Middle frontal gyrus (tissue), 1 donor: ENCODE measurements at regions not wholly inside any gene's neighbourhood (a gene's known extent, or its start where the extent isn't known, plus 50 kb on each side); places are given as distances from the start of the nearest gene placed in this dataset.
"Not testable (repeated sequence)": the region's sequence is repeated elsewhere in the genome, so short reads cannot be mapped to it uniquely, and the experiment has no call there.

ENCODE experiments used
- DNase-seq: peaks from one replicate; pipeline ENCODE4 v3.0.0-alpha.2; 2015; ENCODE audit warnings: low spot score; ENCODE audit errors: extremely low spot score

DNA sequence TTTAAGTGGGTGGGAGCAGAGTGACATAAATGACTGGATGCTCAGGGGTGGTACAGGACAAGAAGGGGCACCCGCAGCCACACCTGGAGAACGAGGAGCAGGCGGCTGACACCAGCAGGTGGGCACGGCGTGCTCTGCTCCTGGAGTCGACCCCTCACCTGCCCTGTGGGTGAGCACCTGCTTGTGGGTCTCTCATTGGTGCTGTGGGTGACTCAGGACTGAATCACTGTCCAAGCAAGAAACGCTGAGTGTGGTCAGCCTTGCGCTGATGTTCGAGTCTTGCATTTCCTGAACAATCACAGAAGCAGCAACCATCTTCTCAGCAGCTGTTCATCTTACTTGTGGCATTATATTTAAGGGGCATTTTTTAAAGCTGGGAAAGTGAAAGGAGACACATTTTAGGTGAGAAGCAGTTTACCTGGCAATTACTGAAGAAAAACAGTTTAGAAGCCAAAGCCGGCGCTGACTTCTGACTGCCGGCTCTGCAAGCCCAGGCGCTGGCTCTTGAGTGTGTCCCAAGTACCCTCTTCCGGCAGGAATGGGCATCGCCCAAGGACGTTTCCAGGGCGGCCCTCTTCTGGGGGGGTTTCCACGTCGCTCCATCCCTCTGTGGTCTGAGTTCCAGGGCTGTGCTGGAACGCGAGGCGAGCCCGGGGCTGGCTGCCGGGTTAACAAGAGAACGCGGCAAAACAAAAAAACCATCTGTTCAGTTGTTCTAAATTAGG lies 145.2 kb upstream of the PFKP start:
- DNase-seq, result no peak

DNA sequence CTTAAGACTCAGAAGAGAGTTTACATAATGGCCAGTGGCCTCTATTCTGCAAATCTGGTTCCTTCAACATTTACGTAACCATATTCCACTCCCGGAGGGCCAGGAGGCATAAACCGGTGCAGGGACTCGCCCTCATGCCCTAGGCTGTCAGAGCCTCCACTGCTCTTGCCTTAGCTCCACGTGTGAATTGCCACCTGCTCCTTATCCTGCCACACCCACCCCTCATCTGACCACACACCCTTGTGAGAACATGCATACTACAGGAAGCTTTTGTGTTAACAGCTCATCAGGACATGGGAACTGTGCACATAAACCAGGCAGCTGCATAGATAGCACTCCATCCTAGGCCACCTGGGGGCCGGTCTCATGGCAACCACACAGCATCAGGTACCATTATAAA lies 146.7 kb upstream of the PFKP start:
- DNase-seq, result no peak

DNA sequence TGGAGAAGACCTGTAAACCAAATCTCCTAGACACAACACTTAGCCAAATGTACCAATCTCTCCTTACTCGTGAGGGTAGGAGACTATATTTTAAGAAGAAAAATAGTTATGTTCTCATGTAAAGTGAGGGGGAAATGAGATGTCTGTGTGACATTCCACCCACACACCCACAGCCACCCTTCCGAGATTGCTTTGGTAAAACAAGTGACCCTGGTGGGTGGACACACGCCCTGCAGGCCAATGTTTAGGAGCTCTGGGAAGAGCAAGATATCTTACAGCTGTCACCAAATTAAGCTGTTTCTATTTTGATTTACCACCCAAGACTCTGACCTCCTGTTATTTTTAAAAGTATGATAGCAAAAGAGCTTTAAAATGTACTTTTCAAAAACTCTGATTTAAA lies 147.2 kb upstream of the PFKP start:
- DNase-seq, result no peak

DNA sequence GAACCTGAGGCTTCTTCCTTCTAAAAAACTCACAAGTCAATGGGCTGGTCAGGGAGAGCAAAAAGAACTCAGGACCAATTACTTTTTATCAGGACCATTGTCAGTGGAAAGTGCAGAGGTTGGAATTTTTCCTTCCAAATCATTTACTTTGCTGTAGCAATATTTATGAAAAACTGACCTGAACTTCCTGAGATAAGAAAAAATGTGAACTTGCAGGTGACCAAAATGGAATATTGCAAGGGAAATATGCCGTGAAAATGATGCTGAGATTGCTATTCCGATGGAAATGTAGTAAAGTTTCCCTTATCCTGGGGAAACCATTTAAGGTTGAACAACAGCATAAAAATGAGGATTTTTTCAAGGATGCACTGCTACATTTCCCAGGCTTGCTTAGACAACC lies 148.3 kb upstream of the PFKP start:
- DNase-seq, result no peak

DNA sequence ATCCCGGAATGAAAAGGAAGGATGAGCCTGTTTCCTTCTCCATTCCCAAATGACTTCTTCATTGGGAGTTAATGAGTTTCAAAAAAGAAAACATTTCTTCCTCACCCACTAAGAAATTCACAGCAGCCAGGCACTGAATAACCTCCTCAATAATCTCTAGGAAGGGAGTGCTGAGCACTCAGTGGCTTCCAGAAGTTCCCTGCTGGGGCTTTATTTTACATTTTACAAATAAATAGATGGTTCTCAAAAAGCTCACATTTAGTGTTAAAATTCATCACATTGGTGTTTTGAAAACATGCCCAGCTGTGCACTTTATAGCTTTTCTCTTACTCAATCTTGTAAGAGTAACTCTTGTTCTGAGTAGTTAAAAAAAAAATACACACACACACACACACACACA lies 148.9 kb upstream of the PFKP start:
- DNase-seq, result no peak

DNA sequence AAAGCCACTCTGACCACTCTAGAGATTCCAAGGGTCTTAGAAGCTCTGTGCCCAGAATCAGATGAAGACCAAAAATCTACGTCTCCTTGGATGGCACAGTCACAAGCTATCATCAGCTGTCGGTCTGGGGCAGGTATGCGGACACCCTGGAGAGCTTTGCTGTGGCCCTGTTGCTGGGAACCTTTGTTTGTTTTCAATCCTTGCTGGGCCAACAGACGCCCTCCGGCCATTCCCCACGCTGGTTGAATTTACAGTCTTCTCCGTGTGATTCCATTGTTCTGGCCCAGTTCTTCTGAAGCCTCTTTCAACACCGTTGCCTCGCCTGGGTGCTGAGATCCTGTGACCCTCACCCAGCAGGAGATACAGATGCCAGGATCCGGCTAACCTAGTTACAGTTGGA lies 149.4 kb upstream of the PFKP start:
- no peak for DNase-seq

DNA sequence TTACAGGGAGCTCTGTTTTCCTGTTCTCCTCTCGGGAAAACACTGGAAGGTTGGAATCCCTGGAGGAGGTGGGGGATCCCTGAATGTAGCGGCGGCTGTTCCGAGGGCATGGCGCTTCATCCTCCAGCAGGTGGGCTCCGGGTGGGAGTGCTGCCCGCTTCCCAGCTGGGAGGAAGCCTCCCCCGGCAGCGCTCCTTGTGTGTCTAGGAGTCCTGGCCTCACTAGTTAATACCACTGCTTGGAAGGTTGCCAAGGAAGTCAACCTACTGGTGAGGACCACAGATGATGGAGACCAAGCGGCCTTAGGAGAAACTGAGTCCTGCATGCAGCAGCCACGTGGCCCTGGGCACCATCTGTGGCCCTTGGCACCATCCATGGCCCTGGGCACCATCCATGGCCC lies 151.9 kb upstream of the PFKP start:
- no peak for DNase-seq

DNA sequence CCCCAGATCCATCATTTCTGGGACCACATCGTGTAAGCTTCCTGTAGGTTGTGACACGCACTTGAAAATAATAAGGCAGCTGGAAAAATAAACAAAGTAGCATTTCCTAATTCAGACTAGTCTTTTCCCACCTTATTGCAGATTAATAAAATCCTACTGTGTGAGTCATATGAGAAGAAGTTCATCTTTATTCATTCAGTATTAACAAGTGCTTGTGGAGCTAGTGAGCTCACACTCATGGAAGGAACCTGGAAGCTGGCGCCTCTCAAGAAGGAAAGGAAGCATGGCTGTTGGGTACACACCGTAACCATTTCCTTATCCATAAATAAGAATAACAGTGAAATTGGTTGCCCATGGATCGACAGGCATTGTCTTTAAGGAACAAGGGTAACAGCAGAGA lies 152.6 kb upstream of the PFKP start:
- DNase-seq, result no peak

DNA sequence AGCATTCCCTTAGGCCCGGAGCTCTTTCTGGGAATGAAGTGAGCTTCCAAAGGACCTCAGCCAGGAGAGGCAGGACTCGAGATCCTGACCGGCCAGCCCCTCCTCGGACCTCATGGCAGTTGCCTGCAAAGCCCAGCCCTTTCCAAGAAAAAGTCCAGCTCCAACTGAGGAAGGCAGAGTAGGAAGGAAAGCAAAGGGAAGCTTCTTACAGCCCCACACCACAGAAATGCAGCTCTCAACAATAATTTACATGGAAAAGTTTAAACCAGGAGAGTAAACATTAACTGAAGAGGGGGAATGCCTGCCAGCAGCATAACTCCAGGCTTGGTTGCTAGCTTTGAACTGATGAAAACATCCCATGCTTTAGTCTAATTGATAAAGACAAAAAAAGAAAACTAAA lies 153.9 kb upstream of the PFKP start:
- DNase-seq, result no peak

DNA sequence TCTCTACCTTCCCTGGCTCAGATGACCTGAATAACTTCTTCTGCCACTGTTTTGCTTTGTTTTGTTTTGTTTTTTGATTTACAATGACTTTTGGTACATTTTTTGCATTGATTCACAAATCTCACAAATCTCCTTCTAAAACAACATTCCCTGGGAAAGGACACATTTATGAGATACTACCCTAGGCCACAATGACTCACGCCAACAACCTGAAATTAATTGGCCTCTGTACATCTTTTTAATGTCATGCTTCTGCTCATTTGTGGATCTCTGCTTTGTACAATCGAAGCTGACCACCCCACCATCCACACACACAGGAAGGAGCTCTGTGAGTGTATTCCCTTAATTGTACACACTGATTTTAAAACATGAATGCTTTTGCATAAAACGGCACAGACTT lies 156.7 kb upstream of the PFKP start:
- no peak for DNase-seq

DNA sequence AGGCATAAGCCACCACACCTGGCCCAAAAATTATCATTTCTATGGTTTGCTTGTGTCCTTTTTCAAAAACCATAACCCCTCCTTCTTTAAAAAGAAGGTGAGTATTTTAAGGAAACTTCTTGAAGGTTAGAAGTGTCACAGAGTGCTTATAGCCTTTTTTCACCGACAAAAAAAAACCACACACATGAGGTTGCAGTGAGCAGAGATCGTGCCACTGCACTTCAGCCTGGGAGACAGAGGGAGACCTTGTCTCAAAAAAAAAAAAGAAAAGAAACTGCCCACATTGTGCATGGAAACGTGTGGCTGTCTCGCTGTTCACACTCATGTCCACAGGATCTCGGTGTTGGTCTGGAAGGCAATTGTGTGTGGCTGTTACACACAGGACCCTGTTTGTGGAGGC lies 157.4 kb upstream of the PFKP start:
- DNase-seq, result no peak

DNA sequence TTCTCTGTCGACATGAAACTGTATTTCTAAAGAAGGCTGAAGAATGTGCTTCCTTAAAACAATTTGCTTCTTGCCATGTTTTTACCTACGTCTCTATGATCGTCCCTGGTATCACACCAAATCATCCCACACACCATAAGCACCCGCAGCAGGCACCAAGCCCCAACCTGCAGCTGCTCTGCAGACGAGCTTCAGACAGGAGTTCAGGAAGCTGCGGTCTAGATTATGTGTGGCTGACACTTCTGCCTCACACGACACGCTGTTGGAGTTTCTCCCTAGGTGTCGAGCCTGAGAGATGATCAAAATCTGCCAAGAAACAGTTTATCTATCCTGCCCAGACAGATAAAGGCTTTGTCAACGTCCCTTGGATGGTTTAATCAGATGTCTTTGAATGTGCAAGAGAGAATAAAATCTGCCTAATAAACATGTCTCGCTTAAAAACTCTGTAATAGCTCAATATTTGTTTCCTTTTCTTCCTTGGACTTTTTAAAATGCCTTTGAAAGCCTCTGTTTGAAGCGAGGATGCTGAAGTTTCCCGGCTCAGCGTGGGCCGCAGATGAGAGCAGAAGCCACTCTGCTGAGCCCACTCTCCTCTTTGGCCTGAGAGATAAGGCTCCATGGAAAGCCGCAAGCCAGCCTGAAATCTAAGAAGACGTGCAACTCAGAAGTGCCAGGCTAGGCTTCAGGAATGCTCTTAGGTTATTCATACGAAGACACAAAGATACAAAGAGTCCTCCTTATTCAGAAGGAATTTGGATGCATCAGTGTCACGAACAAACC lies 158.3 kb upstream of the PFKP start:
- no peak for DNase-seq

DNA sequence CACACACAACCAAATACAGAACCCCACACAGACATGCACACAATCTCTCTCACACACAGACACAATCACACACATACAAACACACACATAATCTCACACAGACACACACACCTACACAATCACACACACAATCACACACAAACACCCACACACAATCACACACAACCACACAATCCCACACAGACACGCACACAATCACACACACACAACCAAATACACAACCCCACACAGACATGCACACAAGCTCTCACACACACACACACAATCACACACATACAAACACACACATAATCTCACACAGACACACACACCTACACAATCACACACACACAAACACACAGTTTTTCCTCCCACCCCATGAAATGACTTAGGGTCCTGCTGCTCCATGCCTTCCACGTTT lies 160.4 kb upstream of the PFKP start:
- no peak for DNase-seq

DNA sequence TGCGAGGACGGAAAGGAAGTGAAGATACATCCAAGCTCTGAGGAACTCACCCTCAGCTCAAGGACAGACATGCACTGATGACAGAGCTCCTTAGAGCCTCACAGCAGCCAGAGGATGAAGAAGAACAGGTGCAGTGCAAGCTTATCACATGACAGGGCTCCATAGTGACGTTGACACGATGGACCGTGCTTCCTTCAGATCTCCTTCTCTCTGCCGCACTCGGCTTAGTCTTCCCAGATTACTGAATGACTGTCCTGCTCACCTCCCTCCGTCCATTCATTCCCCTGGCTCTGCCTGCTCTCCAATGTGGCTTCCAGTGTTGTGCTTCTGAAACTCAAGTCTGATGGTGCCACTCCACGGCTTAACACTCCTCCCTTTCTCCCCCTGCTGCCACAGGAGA lies 161.5 kb upstream of the PFKP start:
- DNase-seq, result no peak

DNA sequence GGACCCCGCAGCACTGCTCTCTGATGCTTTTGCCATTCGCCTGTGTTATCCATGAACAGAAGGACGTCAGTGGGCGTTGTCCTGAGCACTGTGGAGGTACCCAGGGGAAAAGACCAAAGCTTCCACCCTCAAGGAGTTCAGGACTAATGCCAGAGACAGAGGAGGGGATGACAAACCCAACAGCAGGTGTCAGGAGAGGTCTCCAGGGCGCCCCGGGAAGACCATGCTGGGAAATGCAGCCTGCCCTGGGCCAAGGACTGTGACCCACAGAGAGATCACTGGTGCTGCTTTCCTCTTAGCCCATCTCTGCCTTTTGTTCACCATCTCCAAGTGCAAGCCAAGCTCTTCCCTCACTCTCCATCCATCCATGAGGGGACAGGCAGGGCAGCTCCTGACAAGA lies 166.8 kb upstream of the PFKP start:
- no peak for DNase-seq

DNA sequence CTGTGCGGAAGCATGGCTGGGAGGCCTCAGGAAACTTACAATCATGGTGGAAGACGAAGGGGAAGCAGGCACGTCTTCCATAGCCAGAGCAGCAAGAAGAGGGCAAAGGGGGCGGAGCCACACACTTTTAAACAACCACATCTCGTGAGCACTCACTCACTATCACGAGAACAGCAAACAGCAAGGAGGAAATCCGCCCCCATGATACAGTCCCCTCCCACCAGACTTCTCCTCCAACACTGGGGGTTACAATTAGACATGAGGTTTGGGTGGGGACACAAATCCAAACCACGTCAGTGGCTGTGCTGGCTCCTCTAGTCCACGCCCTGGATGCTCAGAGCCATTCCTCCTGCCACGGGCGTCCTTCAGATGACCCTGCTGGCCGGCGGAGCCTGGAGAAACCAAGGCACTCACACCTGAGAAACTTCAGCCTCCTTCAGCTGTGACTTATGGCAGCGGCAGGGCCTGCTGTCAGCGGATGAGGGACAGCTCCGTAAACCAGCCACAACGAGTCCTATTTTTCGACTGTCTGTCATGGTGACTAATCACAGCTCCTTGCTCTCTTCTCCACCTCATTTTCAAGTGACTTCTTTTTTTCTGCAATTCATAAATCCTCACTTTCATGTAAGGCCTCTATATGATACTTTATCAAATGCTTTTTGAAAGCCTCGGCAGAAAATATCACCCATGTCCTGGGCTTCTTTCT lies 167.9 kb upstream of the PFKP start:
- DNase-seq, result no peak

DNA sequence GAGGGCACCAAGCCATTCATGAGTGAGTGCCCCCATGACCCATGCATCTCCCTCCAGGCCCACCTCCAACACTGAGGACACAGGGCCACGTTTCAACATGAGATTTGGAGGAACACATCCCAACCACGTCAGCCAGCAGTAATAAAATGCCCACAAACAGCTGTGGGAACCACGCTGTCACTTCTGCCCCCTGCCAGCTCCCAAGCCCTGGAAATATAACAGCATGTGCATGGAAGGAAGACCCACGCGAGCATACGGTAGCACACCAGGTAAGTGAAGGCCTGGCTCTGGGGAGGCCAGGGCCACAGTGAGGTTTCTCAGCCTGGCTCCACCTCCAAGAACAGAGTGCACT lies 168.9 kb upstream of the PFKP start:
- no peak for DNase-seq

DNA sequence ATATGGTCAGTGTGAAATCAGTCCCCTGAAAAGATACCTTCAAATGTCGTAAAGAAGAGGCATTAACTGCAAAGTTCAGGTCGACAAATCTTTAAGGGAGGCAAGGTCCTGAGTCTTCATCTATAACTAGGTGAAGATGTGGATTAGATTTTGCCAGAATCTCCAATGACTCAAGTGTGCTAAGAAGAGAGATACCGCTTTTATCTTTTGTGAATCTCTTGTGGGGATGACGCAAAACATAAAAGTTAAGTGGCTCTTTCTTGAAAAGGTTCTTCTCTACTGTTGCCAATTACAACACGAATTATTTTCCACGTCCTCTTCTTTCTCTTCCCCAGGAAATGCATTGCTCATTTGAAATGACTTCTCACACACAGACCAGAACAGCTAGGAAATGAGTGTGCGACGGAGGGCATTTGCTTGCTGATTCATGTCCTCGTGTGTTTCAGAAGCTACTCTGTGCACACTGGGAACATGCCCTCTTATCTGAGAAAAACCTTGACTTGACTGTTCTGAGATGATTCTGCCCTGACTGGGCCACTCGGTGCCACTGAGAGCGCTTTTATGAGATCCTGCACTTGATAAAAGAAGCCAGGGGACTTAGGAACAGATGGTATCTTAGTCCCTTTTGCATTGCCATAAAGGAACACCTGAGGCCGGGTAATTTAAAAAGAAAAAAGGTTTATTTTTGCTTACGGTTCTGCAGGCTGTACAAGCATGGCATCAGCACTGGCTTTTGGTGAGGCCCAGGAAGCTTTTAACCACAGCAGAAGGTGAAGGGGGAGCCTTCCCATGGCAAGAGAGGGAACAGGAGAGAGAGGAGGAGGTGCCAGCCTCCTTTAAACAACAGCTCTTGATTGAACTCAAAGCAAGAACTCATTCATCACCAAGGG lies 169.5 kb upstream of the PFKP start:
- DNase-seq, result no peak

DNA sequence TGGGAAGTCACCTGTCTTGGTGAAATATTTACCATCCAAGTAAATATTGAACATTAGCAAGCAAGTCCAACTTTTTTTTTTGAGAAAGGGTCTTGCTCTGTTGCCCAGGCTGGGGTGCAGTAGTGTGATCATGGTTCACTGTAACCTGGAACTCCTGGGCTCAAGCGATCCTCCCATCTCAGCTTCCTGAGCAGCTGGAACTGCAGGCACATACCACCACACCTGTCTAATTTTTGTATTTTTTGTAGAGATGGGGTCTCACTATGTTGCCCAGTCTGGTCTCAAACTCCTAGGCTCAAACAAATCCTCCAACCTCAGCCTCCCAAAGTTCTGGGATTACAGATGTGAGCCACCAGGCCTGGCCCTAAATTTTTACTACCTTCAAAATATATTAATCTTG lies 171.0 kb upstream of the PFKP start:
- not testable (repeated sequence) for DNase-seq

DNA sequence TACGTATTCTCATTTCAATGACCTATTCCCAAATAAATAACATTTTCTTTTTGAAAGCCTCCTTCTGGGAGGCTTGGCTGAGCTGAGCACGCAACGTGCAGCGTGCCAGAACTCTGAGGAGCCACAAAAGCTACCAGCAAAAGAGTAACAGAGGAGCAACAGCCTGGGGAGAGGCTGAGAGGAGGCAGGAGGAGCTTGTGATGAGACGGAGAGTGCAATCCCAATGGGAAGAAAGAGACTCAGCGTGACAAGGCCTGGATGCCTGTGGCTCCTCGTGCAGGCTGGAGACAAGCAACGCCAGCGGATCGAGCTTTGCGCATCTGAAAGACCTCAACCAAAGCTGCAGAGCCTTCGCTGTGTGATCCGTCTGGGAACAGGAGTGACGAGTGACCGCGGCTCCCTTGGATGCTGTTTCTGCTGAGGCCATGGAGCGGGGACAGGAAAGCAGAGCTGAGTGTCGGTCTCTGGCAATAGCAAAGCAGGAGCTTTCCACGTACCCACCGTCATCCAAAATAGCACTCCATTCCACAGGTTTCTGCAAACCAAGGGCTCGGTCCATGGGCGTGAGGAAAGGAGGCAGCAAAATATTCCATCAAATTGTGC lies 171.7 kb upstream of the PFKP start:
- DNase-seq, result no peak

DNA sequence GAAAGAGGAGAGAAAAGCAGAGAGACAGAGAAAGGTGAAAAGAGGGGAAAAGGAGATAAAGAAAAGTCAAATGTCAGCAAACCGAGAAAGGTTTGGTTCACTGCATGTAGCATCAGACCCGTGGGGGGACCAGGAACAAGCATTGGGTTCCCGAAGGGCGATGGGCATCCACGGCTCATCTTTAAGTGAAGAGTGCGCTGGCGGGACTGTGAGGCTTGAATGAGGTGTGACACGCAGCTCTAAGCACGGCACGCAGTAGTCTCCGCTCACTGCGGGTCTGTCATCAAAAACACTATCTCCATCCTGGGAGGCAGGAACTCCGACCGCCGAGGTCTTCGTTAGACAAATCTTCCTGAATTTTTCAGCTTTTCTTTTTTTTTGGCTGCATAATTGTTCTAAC lies 173.4 kb upstream of the PFKP start:
- no peak for DNase-seq
